Endothelial cell of umbilical vein (primary cell): ENCODE measurements at regions not wholly inside any gene's neighbourhood (a gene's known extent, or its start where the extent isn't known, plus 50 kb on each side); places are given as distances from the start of the nearest gene placed in this dataset.

Experiments used
- BruUV-seq: library from RNA; stranded (reverse); fragments of 400-500 nt; replicated peaks from 2 replicates; lab custom pipeline; 2021; lab: Mats Ljungman, UMichigan
- CTCF ChIA-PET: fragments of 300-600, 350-600 bp; sonication (Branson Sonifier 250); formaldehyde crosslinking; loops from one replicate; lab custom pipeline; 2021; ENCODE audit warnings: antibody characterized with exemption, inconsistent platforms; lab: Charles Lee
- POLR2A ChIA-PET: fragments of 300-600, 350-600 bp; sonication (Branson Sonifier 250); formaldehyde crosslinking; loops from one replicate; lab custom pipeline; 2021; ENCODE audit warnings: antibody characterized with exemption, inconsistent platforms; lab: Charles Lee
- DNase-seq: peaks from one replicate; pipeline ENCODE4 v3.0.0-alpha.2; 2011; ENCODE audit warnings: low read depth, low spot score
- FAIRE-seq: peaks from 2 replicates; lab custom pipeline; 2011; peaks lifted over from hg19 to GRCh38; lab: Jason Lieb, UNC
- H2AFZ ChIP-seq: 2 replicates; pipeline ENCODE4 v1.6.0; 2012; ENCODE audit warnings: low read depth, low read length, control low read depth, inconsistent platforms
- H3K27ac ChIP-seq: 2 replicates; pipeline ENCODE4 v1.5.1; 2011; ENCODE audit warnings: low read depth, mild to moderate bottlenecking, control low read depth, low read length, moderate library complexity; ENCODE audit not compliant: insufficient read depth
- H3K27me3 ChIP-seq, 2 experiments: 2 replicates each; pipeline versions ENCODE4 v1.6.0 to v1.6.1; 2011; ENCODE audit warnings: low read length in 2 of 2, mixed read lengths in 1 of 2; ENCODE audit not compliant: control insufficient read depth in 2 of 2, insufficient read depth in 2 of 2
- H3K36me3 ChIP-seq, 2 experiments: 2 replicates in 1 of 2; 3 replicates in 1 of 2; pipeline ENCODE4 v1.5.1; 2011; ENCODE audit warnings: low read length in 2 of 2, mild to moderate bottlenecking in 1 of 2, moderate library complexity in 1 of 2; ENCODE audit not compliant: control insufficient read depth in 2 of 2, insufficient read depth in 2 of 2; ENCODE audit errors: extremely low read depth in 1 of 2
- H3K4me1 ChIP-seq: 3 replicates; pipeline ENCODE4 v1.5.1; 2011; ENCODE audit warnings: mild to moderate bottlenecking, low read length; ENCODE audit not compliant: control insufficient read depth, insufficient read depth; ENCODE audit errors: extremely low read depth
- H3K4me2 ChIP-seq: 2 replicates; pipeline ENCODE4 v1.6.1; 2011; ENCODE audit warnings: low read length, control low read depth, mixed read lengths; ENCODE audit not compliant: insufficient read depth
- H3K4me3 ChIP-seq, 3 experiments: fragments of 200-600 bp in 1 of 3; sonication (generic), shearing (Covaris generic) in 1 of 3; replicated peaks in 1 of 3; 2 replicates each; pipeline ENCODE4 v1.5.1; 2011 to 2016; ENCODE audit warnings: control low read depth in 3 of 3, low read length in 3 of 3, mild to moderate bottlenecking in 2 of 3, inconsistent platforms in 1 of 3, low read depth in 1 of 3, moderate library complexity in 1 of 3; ENCODE audit not compliant: insufficient read depth in 1 of 3
- H3K79me2 ChIP-seq: 2 replicates; pipeline ENCODE4 v1.6.0; 2012; ENCODE audit warnings: low read length, inconsistent platforms; ENCODE audit not compliant: control insufficient read depth, insufficient read depth
- H3K9ac ChIP-seq: replicated peaks from 2 replicates; pipeline ENCODE3; 2011; ENCODE audit warnings: low read length, control low read depth; ENCODE audit not compliant: insufficient read depth; ENCODE audit errors: extremely low read depth
- H3K9me1 ChIP-seq: replicated peaks from 3 replicates; pipeline ENCODE4 v1.6.0; 2011; ENCODE audit warnings: mild to moderate bottlenecking, low read length; ENCODE audit not compliant: control insufficient read depth, insufficient read depth; ENCODE audit errors: extremely low read depth
- H3K9me3 ChIP-seq: replicated peaks from 2 replicates; pipeline ENCODE4 v1.5.1; 2012; ENCODE audit warnings: low read length, inconsistent platforms; ENCODE audit not compliant: control insufficient read depth, insufficient read depth
- H4K20me1 ChIP-seq: replicated peaks from 2 replicates; pipeline ENCODE3; 2011; ENCODE audit warnings: mild to moderate bottlenecking, low read length; ENCODE audit not compliant: control insufficient read depth, insufficient read depth; ENCODE audit errors: extremely low read depth
- CTCF ChIP-seq, 2 donors: IDR thresholded peaks; 1 replicate in 1 of 2; 2 replicates in 1 of 2; pipeline ENCODE4 v1.5.1; 2011; ENCODE audit warnings: low read length in 2 of 2, mild to moderate bottlenecking in 2 of 2, moderate library complexity in 2 of 2, control low read depth in 1 of 2, inconsistent platforms in 1 of 2, low read depth in 1 of 2; ENCODE audit not compliant: insufficient read depth in 1 of 2; ENCODE audit errors: extremely low read depth in 1 of 2
- EZH2 ChIP-seq: IDR thresholded peaks from 2 replicates; pipeline ENCODE4 v1.6.1; 2012; ENCODE audit warnings: borderline replicate concordance, low read depth, mild to moderate bottlenecking, moderate library complexity, low read length, inconsistent platforms; ENCODE audit not compliant: severe bottlenecking
- FOS ChIP-seq: IDR thresholded peaks from 2 replicates; pipeline ENCODE4 v1.6.1; 2011; ENCODE audit warnings: mild to moderate bottlenecking, low read length, moderate library complexity, borderline replicate concordance; ENCODE audit not compliant: insufficient read depth
- GATA2 ChIP-seq: IDR thresholded peaks from 2 replicates; pipeline ENCODE4 v1.7.0; 2011; ENCODE audit warnings: low read depth, mild to moderate bottlenecking, moderate library complexity, mixed read lengths, low read length; ENCODE audit not compliant: insufficient read length, insufficient read depth
- JUN ChIP-seq: IDR thresholded peaks from 2 replicates; pipeline ENCODE4 v1.6.1; 2011; ENCODE audit warnings: borderline replicate concordance, low read depth; ENCODE audit not compliant: insufficient read length, insufficient read depth
- MYC ChIP-seq: IDR thresholded peaks from one replicate; pipeline ENCODE4 v1.6.1; 2011; ENCODE audit warnings: mild to moderate bottlenecking, low read depth, low read length
- POLR2A ChIP-seq: IDR thresholded peaks from 2 replicates; pipeline ENCODE4 v1.6.1; 2012; ENCODE audit warnings: low read depth, mild to moderate bottlenecking, control low read depth, low read length
- POLR2AphosphoS5 ChIP-seq: IDR thresholded peaks from 2 replicates; pipeline ENCODE4 v1.6.1; 2012; ENCODE audit warnings: low read depth, mild to moderate bottlenecking, control low read depth, low read length, moderate library complexity; ENCODE audit not compliant: insufficient read depth
- dilution Hi-C: fragments of 300-500 bp; cut with MboI; formaldehyde crosslinking; loops from one replicate; pipeline ENCODE4 v1.15.0; 2019; ENCODE audit warnings: low sequenced_read_pairs; ENCODE audit not compliant: extremely low pct_ligation_motif_present
- intact Hi-C: fragments of 100-400 bp; cut with micrococcal nuclease; formaldehyde crosslinking; loops from one replicate; pipeline ENCODE4 v1.10.0; 2022
- TF ChIP-seq, protein P1 (sequence below): IDR thresholded peaks from 2 replicates; pipeline ENCODE4 v1.6.1; 2011; ENCODE audit not compliant: insufficient read depth, insufficient read length

- DNase-seq (no peak), FAIRE-seq (no peak)
- Histone ChIP-seq H3K27ac (no peak overlapping the region), H3K4me1 (no peaks in the 10 kb centered on the region), H3K36me3 (no peaks in the 10 kb centered on the region), H3K4me2 (no peak overlapping the region), H3K27me3 (no peaks in the 10 kb centered on the region), H3K79me2 (no peaks in the 10 kb centered on the region), H2AFZ (no peak overlapping the region), H3K9ac (no peak overlapping the region), H3K9me3 (no peaks in the 10 kb centered on the region), H4K20me1 (no peaks in the 10 kb centered on the region), H3K9me1 (no peaks in the 10 kb centered on the region), H3K4me3 (no peak overlapping the region)
- POLR2A ChIA-PET, result no interaction called here
- dilution Hi-C loops (no loop called here), intact Hi-C loops (no loop called here)
- TF ChIP-seq CTCF (IDR thresholded peaks at IDR 0.05; ENCODE audit: extremely low read depth in 1 of 2, insufficient read depth in 1 of 2, low read depth in 1 of 2, low read length in 2 of 2), result no peak
- TF ChIP-seq POLR2A, result no peak
- TF ChIP-seq, protein P1, sequence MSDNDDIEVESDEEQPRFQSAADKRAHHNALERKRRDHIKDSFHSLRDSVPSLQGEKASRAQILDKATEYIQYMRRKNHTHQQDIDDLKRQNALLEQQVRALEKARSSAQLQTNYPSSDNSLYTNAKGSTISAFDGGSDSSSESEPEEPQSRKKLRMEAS, result no peak
- TF ChIP-seq GATA2, result no peak
- no peak for TF ChIP-seq FOS
- no peak for TF ChIP-seq EZH2
- TF ChIP-seq JUN, result no peak
- TF ChIP-seq POLR2AphosphoS5, result no peak
- no peak for TF ChIP-seq MYC
- CTCF ChIA-PET, result no interaction called here
- BruUV-seq, result no TSS peak
These were observed 1166.2 kb downstream of the DNAJB9 start for GRCh38 chr7:109735881-109736280.
